BJ (cell line): ENCODE measurements at regions not wholly inside any gene's neighbourhood (a gene's known extent, or its start where the extent isn't known, plus 50 kb on each side); places are given as distances from the start of the nearest gene placed in this dataset.

Experiments used
- CTCF ChIA-PET: fragments of 350-600 bp; formaldehyde crosslinking; extraction: SDS; loops from one replicate; lab custom pipeline; 2021; ENCODE audit warnings: antibody characterized with exemption, inconsistent platforms; lab: Yijun Ruan, JAX
- POLR2A ChIA-PET: fragments of 300-600 bp; sonication (Branson Sonifier 250); formaldehyde crosslinking; extraction: SDS; loops from one replicate; lab custom pipeline; 2021; ENCODE audit warnings: antibody characterized with exemption; lab: Charles Lee
- DNase-seq: peaks from one replicate; pipeline ENCODE4 v3.0.0-alpha.2; 2011; ENCODE audit warnings: low read depth
- H3K27me3 ChIP-seq: 2 replicates; pipeline ENCODE4 v1.6.0; 2011; ENCODE audit warnings: low read length; ENCODE audit not compliant: control insufficient read depth, insufficient read depth
- H3K36me3 ChIP-seq: 2 replicates; pipeline ENCODE4 v1.5.1; 2011; ENCODE audit warnings: low read length; ENCODE audit not compliant: control insufficient read depth, insufficient read depth
- H3K4me3 ChIP-seq: 2 replicates; pipeline ENCODE4 v1.5.1; 2011; ENCODE audit warnings: low read depth, mild to moderate bottlenecking, control low read depth, low read length
- TF ChIP-seq, protein P1 (sequence below): IDR thresholded peaks from 2 replicates; pipeline ENCODE4 v1.5.1; 2011; ENCODE audit warnings: low read depth, mild to moderate bottlenecking, control low read depth, inconsistent platforms, low read length, moderate library complexity; ENCODE audit not compliant: insufficient read depth

DNA sequence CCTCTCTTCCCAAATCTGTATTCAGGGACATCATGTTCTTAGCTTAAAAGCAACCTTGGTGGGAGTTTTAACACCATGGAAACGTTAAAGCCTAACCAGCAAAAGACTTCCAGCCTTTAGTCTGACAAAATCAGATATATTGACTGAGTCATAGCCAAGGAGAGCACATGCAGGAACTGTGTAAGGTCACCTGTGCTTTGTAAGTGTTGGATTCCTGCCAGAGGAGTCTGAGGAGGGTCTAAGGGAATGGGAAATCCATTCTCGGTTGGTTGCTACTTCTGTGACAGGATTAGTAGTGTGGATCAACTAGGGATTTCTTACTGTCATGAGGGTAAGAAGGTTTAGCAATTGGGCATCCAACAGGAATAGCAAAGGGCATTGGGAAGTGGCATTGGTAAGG is 142.0 kb upstream of the CHD1 start:
- TF ChIP-seq, protein P1, sequence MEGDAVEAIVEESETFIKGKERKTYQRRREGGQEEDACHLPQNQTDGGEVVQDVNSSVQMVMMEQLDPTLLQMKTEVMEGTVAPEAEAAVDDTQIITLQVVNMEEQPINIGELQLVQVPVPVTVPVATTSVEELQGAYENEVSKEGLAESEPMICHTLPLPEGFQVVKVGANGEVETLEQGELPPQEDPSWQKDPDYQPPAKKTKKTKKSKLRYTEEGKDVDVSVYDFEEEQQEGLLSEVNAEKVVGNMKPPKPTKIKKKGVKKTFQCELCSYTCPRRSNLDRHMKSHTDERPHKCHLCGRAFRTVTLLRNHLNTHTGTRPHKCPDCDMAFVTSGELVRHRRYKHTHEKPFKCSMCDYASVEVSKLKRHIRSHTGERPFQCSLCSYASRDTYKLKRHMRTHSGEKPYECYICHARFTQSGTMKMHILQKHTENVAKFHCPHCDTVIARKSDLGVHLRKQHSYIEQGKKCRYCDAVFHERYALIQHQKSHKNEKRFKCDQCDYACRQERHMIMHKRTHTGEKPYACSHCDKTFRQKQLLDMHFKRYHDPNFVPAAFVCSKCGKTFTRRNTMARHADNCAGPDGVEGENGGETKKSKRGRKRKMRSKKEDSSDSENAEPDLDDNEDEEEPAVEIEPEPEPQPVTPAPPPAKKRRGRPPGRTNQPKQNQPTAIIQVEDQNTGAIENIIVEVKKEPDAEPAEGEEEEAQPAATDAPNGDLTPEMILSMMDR = no peak
- no peaks in the 10 kb centered on the region for H3K27me3 ChIP-seq
- no peaks in the 10 kb centered on the region for H3K36me3 ChIP-seq
- ChIA-PET POLR2A (no interaction called here), CTCF (no interaction called here)
- no peak overlapping the region for H3K4me3 ChIP-seq
- DNase-seq = no peak

DNA sequence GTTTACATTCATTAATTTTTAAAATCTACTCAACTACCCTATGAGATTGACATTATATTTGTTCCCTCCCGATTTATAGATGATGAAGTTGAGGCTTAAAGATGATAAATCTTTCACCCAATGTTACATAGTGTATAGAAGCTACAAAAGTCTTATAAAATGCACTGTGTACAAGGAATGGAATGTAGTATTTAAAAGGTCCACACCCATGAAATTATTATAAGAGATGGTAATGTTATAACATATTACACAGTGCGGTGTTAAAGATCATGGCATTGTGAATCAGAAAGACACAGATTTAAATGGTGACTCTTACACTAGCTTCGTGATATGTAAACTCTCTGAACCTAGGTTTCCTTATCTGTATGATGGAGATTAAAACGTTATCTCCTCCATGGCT is 141.6 kb upstream of the CHD1 start:
- no peaks in the 10 kb centered on the region for H3K27me3 ChIP-seq
- no peaks in the 10 kb centered on the region for H3K36me3 ChIP-seq
- no peak overlapping the region for H3K4me3 ChIP-seq
- TF ChIP-seq, protein P1 = no peak
- CTCF ChIA-PET = no interaction called here
- POLR2A ChIA-PET = no interaction called here
- no peak for DNase-seq

- H3K4me3 ChIP-seq = no peak overlapping the region
- TF ChIP-seq, protein P1 = no peak
- ChIA-PET POLR2A (no interaction called here), CTCF (no interaction called here)
- H3K27me3 ChIP-seq = no peaks in the 10 kb centered on the region
- DNase-seq = no peak
- H3K36me3 ChIP-seq = no peaks in the 10 kb centered on the region
These were observed 140.3 kb upstream of the CHD1 start for GRCh38 chr5:99068944-99069650.

GRCh38 chr5:99063737-99064136 is 134.9 kb upstream of the CHD1 start:
- H3K36me3 ChIP-seq = no peaks in the 10 kb centered on the region
- TF ChIP-seq, protein P1 = no peak
- H3K27me3 ChIP-seq = no peaks in the 10 kb centered on the region
- ChIA-PET CTCF (interaction anchor here (1.1 to 2.1 kb wide), 2 partner anchors 31 to 159 kb away, joined by 3 to 6 read pairs; no protein-coding TSS in a partner anchor), POLR2A (no interaction called here)
- DNase-seq = no peak
- no peak overlapping the region for H3K4me3 ChIP-seq

- TF ChIP-seq, protein P1 = no peak
- Histone ChIP-seq H3K4me3 (no peak overlapping the region), H3K27me3 (no peaks in the 10 kb centered on the region), H3K36me3 (no peaks in the 10 kb centered on the region)
- POLR2A ChIA-PET = no interaction called here
- DNase-seq = peak; percentile 64
- CTCF ChIA-PET = interaction anchor here (0.6 to 2.4 kb wide), 9 partner anchors 12 to 1478 kb away, joined by 3 to 25 read pairs (median 9); no protein-coding TSS in a partner anchor
These were observed 132.9 kb upstream of the CHD1 start for GRCh38 chr5:99061711-99062110.
